ENCODE measurements at regions not wholly inside any gene's neighbourhood (a gene's known extent, or its start where the extent isn't known, plus 50 kb on each side); places are given as distances from the start of the nearest gene placed in this dataset.

DNA sequence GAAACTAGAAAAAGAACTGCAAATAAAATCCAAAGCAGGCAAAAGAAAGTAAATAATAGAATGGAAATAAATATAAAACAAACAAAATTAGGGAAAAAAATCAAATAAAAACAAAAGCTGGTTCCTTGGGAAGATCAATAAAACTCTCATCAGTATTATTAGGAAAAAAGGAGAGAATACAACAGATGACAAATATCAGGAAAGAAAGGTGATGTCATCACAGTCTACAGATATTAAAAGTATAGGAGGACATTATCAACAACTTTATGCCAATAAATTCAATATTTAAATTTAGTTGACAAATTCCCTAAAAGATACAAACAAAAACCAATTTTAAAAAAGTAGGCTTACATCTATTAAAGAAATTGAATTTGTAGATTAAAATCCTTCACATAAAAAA is 107.4 kb upstream of the FOXN3 start:
- TF ChIP-seq EZH2 (IDR thresholded peaks at IDR 0.05; ENCODE audit: low read depth) = no peak
- TF ChIP-seq, protein P1, sequence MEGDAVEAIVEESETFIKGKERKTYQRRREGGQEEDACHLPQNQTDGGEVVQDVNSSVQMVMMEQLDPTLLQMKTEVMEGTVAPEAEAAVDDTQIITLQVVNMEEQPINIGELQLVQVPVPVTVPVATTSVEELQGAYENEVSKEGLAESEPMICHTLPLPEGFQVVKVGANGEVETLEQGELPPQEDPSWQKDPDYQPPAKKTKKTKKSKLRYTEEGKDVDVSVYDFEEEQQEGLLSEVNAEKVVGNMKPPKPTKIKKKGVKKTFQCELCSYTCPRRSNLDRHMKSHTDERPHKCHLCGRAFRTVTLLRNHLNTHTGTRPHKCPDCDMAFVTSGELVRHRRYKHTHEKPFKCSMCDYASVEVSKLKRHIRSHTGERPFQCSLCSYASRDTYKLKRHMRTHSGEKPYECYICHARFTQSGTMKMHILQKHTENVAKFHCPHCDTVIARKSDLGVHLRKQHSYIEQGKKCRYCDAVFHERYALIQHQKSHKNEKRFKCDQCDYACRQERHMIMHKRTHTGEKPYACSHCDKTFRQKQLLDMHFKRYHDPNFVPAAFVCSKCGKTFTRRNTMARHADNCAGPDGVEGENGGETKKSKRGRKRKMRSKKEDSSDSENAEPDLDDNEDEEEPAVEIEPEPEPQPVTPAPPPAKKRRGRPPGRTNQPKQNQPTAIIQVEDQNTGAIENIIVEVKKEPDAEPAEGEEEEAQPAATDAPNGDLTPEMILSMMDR (conservative IDR thresholded peaks at IDR 0.05) = no peak
